K562 (cell line): ENCODE measurements at regions not wholly inside any gene's neighbourhood (a gene's known extent, or its start where the extent isn't known, plus 50 kb on each side); places are given as distances from the start of the nearest gene placed in this dataset.

Experiments used
- FOXJ2 ChIP-seq: fragments of 200-800 bp; sonication (Bioruptor generic); IDR thresholded peaks from 2 replicates; pipeline ENCODE4 v1.6.1; 2016; ENCODE audit warnings: missing genetic modification characterization, missing compliant biosample characterization
- HOMEZ ChIP-seq: fragments of 250-450 bp; sonication (Bioruptor Pico); IDR thresholded peaks from 2 replicates; pipeline ENCODE4 v1.4.0; 2020; ENCODE audit warnings: mild to moderate bottlenecking, moderate library complexity
- POLR2AphosphoS5 ChIP-seq: IDR thresholded peaks from 2 replicates; pipeline ENCODE4 v1.6.1; 2011; ENCODE audit warnings: mild to moderate bottlenecking, low read depth, low read length, moderate library complexity; ENCODE audit not compliant: control insufficient read depth, insufficient read depth
- TBP ChIP-seq: optimal IDR thresholded peaks from 2 replicates; pipeline ENCODE3; 2011; ENCODE audit warnings: low read depth, low read length, improper control_type of control experiment
- ZNF124 ChIP-seq: sonication (generic); formaldehyde crosslinking; IDR thresholded peaks from 2 replicates; pipeline ENCODE4 v1.8.1; 2022; ENCODE audit warnings: missing genetic modification reagents
- TF ChIP-seq, protein P1 (sequence below): fragments of 200-800 bp; sonication (Bioruptor generic); IDR thresholded peaks from 2 replicates; pipeline ENCODE4 v1.6.1; 2017; ENCODE audit warnings: missing genetic modification characterization, missing compliant biosample characterization

GRCh38 chr5:104793031-104793754 lies 1230.6 kb upstream of the NUDT12 start:
- TF ChIP-seq TBP: no peak
- TF ChIP-seq, protein P1, sequence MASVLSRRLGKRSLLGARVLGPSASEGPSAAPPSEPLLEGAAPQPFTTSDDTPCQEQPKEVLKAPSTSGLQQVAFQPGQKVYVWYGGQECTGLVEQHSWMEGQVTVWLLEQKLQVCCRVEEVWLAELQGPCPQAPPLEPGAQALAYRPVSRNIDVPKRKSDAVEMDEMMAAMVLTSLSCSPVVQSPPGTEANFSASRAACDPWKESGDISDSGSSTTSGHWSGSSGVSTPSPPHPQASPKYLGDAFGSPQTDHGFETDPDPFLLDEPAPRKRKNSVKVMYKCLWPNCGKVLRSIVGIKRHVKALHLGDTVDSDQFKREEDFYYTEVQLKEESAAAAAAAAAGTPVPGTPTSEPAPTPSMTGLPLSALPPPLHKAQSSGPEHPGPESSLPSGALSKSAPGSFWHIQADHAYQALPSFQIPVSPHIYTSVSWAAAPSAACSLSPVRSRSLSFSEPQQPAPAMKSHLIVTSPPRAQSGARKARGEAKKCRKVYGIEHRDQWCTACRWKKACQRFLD (CRISPR knock-in tag): no peak
- no peak for TF ChIP-seq FOXJ2
- TF ChIP-seq POLR2AphosphoS5: no peak
- TF ChIP-seq HOMEZ (CRISPR knock-in tag): no peak
- no peak for TF ChIP-seq ZNF124 (CRISPR knock-in tag)
